ENCODE measurements at regions not wholly inside any gene's neighbourhood (a gene's known extent, or its start where the extent isn't known, plus 50 kb on each side); places are given as distances from the start of the nearest gene placed in this dataset.
"Not testable (repeated sequence)": the region's sequence is repeated elsewhere in the genome, so short reads cannot be mapped to it uniquely, and the experiment has no call there.

GRCh38 chr1:761791-762190 lies 75.3 kb upstream of the OR4F16 start:
- intact Hi-C loops (cut with DNase I); DNase-seq (ENCODE audit: low spot score): not testable (repeated sequence)

GRCh38 chr1:771449-771848 lies 85.0 kb upstream of the OR4F16 start:
- DNase-seq (ENCODE audit: low spot score); intact Hi-C loops (cut with DNase I): not testable (repeated sequence)

GRCh38 chr1:777480-778180 lies 91.2 kb upstream of the OR4F16 start:
- peak; percentile 59 for DNase-seq (ENCODE audit: low spot score)

GRCh38 chr1:778451-779278 lies 92.2 kb upstream of the OR4F16 start:
- intact Hi-C loops (cut with DNase I): not testable (repeated sequence)
- DNase-seq (ENCODE audit: low spot score): peak; percentile 99

More at GRCh38 chr1:777480-778180, 91.2 kb upstream of the OR4F16 start:
- intact Hi-C loops (cut with DNase I): not testable (repeated sequence)

GRCh38 chr1:779621-780020 lies 93.2 kb upstream of the OR4F16 start:
- intact Hi-C loops (cut with DNase I): not testable (repeated sequence)
- DNase-seq (ENCODE audit: low spot score): peak; percentile 55

GRCh38 chr1:788835-789234 lies 102.4 kb upstream of the OR4F16 start:
- intact Hi-C loops (cut with DNase I): no loop called here
- no peak for DNase-seq (ENCODE audit: low spot score)

- DNase-seq (ENCODE audit: low spot score); intact Hi-C loops (cut with DNase I): not testable (repeated sequence)
These were observed 103.2 kb upstream of the OR4F16 start for GRCh38 chr1:789606-790005.

GRCh38 chr1:790388-790930 lies 104.0 kb upstream of the OR4F16 start:
- DNase-seq (ENCODE audit: low spot score); intact Hi-C loops (cut with DNase I): not testable (repeated sequence)

- intact Hi-C loops (cut with DNase I); DNase-seq (ENCODE audit: low spot score): not testable (repeated sequence)
These were observed 107.9 kb upstream of the OR4F16 start for GRCh38 chr1:794310-794709.

GRCh38 chr1:794918-795584 lies 108.6 kb upstream of the OR4F16 start:
- DNase-seq (ENCODE audit: low spot score); intact Hi-C loops (cut with DNase I): not testable (repeated sequence)

- DNase-seq (ENCODE audit: low spot score); intact Hi-C loops (cut with DNase I): not testable (repeated sequence)
These were observed 111.2 kb upstream of the OR4F16 start for GRCh38 chr1:797649-798048.

- intact Hi-C loops (cut with DNase I); DNase-seq (ENCODE audit: low spot score): not testable (repeated sequence)
These were observed 113.9 kb upstream of the OR4F16 start for GRCh38 chr1:800397-800796.

- not testable (repeated sequence) for DNase-seq (ENCODE audit: low spot score)
These were observed 118.1 kb upstream of the OR4F16 start for GRCh38 chr1:804378-805115.

GRCh38 chr1:805310-805709 lies 118.4 kb upstream of the SAMD11 start:
- DNase-seq (ENCODE audit: low spot score); intact Hi-C loops (cut with DNase I): not testable (repeated sequence)

More at GRCh38 chr1:804378-805115, 118.1 kb upstream of the OR4F16 start:
- intact Hi-C loops (cut with DNase I): not testable (repeated sequence)

GRCh38 chr1:807066-807465 lies 116.7 kb upstream of the SAMD11 start:
- intact Hi-C loops (cut with DNase I); DNase-seq (ENCODE audit: low spot score): not testable (repeated sequence)

- DNase-seq (ENCODE audit: low spot score); intact Hi-C loops (cut with DNase I): not testable (repeated sequence)
These were observed 115.9 kb upstream of the SAMD11 start for GRCh38 chr1:807699-808390.

GRCh38 chr1:810949-811348 lies 112.8 kb upstream of the SAMD11 start:
- intact Hi-C loops (cut with DNase I); DNase-seq (ENCODE audit: low spot score): not testable (repeated sequence)

- DNase-seq (ENCODE audit: low spot score); intact Hi-C loops (cut with DNase I): not testable (repeated sequence)
These were observed 111.1 kb upstream of the SAMD11 start for GRCh38 chr1:812535-813127.

Data from cardiac septum (tissue), 1 donor.